ENCODE measurements at regions not wholly inside any gene's neighbourhood (a gene's known extent, or its start where the extent isn't known, plus 50 kb on each side); places are given as distances from the start of the nearest gene placed in this dataset.
"Not testable (repeated sequence)": the region's sequence is repeated elsewhere in the genome, so short reads cannot be mapped to it uniquely, and the experiment has no call there.

DNA sequence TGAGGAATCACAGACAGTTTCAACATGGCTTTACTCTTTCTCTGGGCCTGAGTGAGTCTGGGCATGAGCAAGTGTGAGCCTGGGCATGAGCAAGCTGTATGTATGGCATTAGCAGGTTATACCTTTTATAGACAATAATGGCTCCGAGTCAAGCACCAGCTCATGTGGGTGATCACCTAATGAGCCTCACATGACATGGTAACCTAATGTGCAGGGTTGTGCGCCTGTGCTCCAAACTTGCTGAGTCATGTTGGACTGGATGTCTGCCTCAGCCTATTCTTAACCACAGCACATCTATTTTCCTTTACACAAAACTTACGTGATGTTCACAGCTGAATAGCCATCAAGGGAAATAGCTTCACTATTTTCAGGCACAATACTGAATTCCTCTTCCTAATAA is 236.2 kb upstream of the NRIP1 start:
- Mint-ChIP-seq H3K27me3 (peaks cover 3% of the 10 kb centered on the region), H3K27ac (no peak overlapping the region), H3K36me3 (ENCODE audit: low read depth) (no peaks in the 10 kb centered on the region), H3K9me3 (peaks cover 5% of the 10 kb centered on the region), H3K4me3 (no peak overlapping the region), H3K4me1 (no peaks in the 10 kb centered on the region)
- no peak for ATAC-seq (replicated peaks)

DNA sequence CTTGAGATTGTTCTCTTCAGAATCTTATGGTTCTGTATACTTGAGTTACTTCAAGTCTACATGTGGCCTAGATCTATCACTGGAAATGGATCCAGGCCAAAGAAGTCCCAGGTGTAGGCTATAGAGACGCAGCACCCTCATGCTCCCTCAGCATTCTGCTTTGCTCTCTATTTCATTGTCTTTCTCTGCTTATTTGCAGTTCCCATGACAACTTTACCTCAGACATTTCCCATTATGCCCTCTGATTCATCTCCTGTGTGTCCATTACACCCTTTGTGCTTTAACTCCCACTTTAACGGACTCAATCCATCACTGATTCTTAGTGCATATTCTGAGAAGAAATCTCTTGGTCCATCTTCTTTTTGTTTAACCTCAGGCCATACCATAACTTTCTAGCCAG is 236.9 kb upstream of the NRIP1 start:
- no peak overlapping the region for H3K27ac Mint-ChIP-seq
- no peaks in the 10 kb centered on the region for H3K36me3 Mint-ChIP-seq (ENCODE audit: low read depth)
- H3K4me3 Mint-ChIP-seq = no peak overlapping the region
- ATAC-seq (replicated peaks) = no peak
- H3K9me3 Mint-ChIP-seq = peaks cover 5% of the 10 kb centered on the region
- no peaks in the 10 kb centered on the region for H3K4me1 Mint-ChIP-seq
- peaks cover 3% of the 10 kb centered on the region for H3K27me3 Mint-ChIP-seq

DNA sequence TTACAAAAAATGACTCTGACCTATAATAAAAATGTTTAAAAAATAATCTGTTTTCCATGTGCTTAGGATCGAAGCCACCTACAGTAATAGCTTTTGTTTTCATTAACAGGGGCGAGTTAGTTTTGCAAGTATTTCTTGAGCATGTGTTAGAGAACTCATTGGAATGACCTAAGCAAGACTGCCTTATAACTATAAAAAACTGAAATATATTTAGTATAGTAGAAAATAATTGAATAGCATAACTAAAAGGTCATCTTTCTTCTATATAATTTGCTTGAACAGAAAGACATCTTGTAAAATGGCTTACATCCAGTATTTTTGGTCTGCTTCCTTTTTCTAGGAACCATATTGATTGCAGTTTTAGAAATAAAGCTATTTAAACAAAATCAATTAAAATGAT is 241.5 kb upstream of the NRIP1 start:
- peaks cover 4% of the 10 kb centered on the region for H3K9me3 Mint-ChIP-seq
- no peak overlapping the region for H3K27ac Mint-ChIP-seq
- peaks cover 3% of the 10 kb centered on the region for H3K27me3 Mint-ChIP-seq
- H3K4me3 Mint-ChIP-seq = no peak overlapping the region
- no peaks in the 10 kb centered on the region for H3K4me1 Mint-ChIP-seq
- ATAC-seq (replicated peaks) = no peak
- no peaks in the 10 kb centered on the region for H3K36me3 Mint-ChIP-seq (ENCODE audit: low read depth)

DNA sequence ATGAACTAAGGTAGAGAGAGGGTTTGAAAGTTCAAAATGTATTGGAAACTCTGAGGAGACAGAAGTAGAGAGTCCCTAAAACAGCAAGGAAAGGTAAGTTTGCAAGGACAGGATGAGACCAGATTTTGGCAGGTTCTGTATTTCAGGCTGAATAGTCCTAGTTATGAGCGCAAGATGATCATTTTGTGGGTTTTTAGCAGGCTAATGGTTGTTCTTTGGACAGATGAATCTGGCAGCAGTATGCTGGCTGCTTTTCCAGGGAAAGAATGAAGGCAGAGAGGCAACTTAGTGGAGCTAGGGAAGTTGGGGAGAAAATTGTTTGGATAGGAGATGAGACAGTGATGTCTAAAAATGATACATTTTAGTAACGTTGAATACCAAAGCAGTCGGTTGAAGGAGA is 243.5 kb upstream of the NRIP1 start:
- Mint-ChIP-seq H3K27me3 (peaks cover 3% of the 10 kb centered on the region), H3K36me3 (ENCODE audit: low read depth) (no peaks in the 10 kb centered on the region), H3K27ac (no peak overlapping the region), H3K4me1 (no peaks in the 10 kb centered on the region), H3K9me3 (no peaks in the 10 kb centered on the region), H3K4me3 (no peak overlapping the region)
- ATAC-seq (replicated peaks) = no peak

DNA sequence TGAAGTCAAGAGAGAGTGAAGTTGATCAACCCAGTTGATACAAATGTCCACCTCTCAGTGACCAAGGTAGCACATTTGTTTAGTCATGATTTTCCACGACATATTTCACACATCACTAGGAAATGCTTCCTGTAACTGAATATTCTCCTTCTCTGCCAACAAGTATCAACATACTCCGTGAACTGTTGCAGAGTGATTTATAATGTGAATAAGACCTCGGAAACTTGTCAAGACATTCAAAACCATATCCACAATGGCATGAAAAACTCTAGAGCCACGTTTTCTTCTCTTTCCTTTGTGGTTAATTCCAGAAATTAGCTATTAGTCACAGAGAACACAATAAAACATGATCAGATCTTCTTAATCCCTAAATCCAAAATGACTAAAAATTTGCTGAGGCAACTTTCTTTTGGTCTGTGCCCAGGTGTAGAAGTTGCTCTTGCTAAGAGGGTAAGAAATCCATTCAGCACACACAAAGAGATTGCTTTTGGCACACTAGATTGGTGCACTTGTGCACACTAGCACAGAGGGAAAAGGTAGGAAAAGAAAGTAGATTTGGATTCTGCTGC is 244.3 kb upstream of the NRIP1 start:
- Mint-ChIP-seq H3K36me3 (ENCODE audit: low read depth) (no peaks in the 10 kb centered on the region), H3K4me1 (no peaks in the 10 kb centered on the region), H3K4me3 (no peak overlapping the region), H3K27me3 (peaks cover 3% of the 10 kb centered on the region), H3K9me3 (no peaks in the 10 kb centered on the region), H3K27ac (no peak overlapping the region)
- no peak for ATAC-seq (replicated peaks)

DNA sequence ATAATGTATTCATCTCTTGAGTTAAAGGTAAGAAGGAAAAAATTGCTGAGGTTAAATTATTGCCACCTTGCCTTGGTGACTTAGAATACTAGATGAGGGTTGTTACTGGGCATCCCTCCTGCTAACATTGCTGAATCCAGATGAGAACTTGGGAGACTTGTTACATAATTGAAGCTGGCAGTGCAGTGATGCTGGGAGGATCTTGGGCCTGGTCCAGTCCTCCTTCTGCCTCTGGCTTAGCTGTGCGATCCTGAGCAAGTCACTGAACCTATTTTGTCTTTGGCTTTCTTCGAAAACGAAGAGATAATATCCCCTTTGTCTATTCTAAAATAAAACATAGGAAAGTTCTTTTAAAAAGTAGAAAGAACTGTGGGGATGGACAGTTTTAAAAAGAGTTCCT is 244.9 kb upstream of the NRIP1 start:
- no peak overlapping the region for H3K27ac Mint-ChIP-seq
- ATAC-seq (replicated peaks) = no peak
- no peaks in the 10 kb centered on the region for H3K9me3 Mint-ChIP-seq
- peaks cover 3% of the 10 kb centered on the region for H3K27me3 Mint-ChIP-seq
- H3K4me3 Mint-ChIP-seq = no peak overlapping the region
- H3K36me3 Mint-ChIP-seq (ENCODE audit: low read depth) = no peaks in the 10 kb centered on the region
- H3K4me1 Mint-ChIP-seq = no peaks in the 10 kb centered on the region

DNA sequence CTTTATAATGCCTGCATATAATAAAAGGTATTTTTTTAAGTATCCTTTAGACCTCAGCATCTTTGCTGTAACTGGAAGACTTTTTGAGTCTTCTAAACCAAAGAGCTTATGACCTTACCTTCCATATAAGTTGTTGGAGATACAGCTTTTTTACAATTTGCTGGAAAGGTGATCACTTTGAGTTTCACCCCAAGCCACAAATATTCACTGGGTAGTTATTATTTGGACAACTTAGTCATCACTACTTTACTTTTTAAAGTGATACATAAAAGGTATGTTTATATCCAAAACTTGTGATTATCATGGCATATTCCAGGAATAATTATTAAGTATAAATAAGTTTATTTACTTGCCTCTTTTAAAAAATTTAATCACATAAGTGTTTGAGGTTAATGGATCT is 246.7 kb upstream of the NRIP1 start:
- ATAC-seq (replicated peaks) = no peak
- Mint-ChIP-seq H3K27me3 (no peaks in the 10 kb centered on the region), H3K9me3 (no peaks in the 10 kb centered on the region), H3K36me3 (ENCODE audit: low read depth) (no peaks in the 10 kb centered on the region), H3K4me1 (no peaks in the 10 kb centered on the region), H3K27ac (no peak overlapping the region), H3K4me3 (no peak overlapping the region)

DNA sequence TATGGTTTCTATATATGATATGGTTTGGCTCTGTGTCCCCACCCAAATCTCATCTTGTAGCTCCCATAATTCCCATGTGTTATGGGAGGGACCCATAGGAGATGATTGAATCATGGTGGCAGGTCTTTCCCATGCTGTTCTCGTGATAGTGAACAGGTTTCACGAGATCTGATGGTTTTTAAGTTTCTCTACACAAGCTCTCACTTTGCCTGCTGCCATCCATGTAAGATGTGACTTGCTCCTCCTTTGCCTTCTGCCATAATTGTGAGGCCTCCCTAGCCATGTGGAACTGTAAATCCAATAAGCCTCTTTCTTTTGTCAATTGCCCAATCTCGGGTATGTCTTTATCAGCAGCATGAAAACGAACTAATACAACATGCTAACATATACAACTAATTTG is 252.2 kb upstream of the NRIP1 start:
- ATAC-seq (replicated peaks); H3K36me3 Mint-ChIP-seq (ENCODE audit: low read depth); H3K9me3 Mint-ChIP-seq; H3K4me1 Mint-ChIP-seq; H3K4me3 Mint-ChIP-seq; H3K27ac Mint-ChIP-seq: not testable (repeated sequence)
- peaks cover 14% of the 10 kb centered on the region for H3K27me3 Mint-ChIP-seq

DNA sequence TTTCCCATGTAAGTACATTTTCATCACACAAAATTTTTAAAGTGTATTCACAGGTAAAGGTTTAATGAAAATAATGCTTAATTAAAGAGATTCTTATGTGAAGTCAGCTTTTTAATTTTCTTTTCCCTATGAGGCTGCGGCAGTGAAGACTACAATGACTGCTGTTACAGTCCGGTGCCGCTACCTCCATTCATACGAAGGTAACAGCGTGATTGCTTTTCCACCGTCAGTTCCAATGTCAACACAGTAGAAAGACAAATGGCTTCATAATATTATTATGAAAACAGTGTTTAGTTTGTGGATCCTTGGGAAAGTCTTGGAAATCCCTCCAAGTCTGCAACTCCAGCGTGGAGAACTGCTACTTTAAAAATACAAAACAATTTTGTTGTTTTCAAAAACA is 254.9 kb upstream of the NRIP1 start:
- Mint-ChIP-seq H3K4me3 (no peak overlapping the region), H3K9me3 (peaks cover 4% of the 10 kb centered on the region), H3K27me3 (peaks cover 18% of the 10 kb centered on the region), H3K4me1 (no peaks in the 10 kb centered on the region), H3K27ac (no peak overlapping the region), H3K36me3 (ENCODE audit: low read depth) (no peaks in the 10 kb centered on the region)
- ATAC-seq (replicated peaks) = no peak

DNA sequence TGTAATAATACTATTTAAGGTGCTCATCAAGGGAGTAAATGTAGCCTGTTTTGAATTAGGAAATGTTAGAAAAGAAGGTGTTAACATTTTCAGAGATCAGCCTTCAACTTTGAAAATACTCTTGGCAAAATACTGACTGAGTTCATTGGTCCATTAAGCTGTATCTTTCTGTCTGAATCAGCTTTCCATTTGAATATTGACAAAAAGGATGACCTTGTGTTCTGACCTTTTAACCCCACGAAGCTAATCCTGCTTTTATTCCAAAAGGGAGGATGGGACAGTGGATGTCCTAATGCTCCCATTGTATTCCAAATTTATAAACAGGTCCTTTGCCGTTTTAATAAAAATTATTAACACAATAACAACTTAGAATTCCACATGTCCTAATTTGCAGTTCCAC is 259.7 kb upstream of the NRIP1 start:
- Mint-ChIP-seq H3K4me3 (no peak overlapping the region), H3K27ac (no peak overlapping the region), H3K36me3 (ENCODE audit: low read depth) (no peaks in the 10 kb centered on the region), H3K9me3 (no peaks in the 10 kb centered on the region), H3K4me1 (no peaks in the 10 kb centered on the region), H3K27me3 (peaks cover 15% of the 10 kb centered on the region)
- no peak for ATAC-seq (replicated peaks)

DNA sequence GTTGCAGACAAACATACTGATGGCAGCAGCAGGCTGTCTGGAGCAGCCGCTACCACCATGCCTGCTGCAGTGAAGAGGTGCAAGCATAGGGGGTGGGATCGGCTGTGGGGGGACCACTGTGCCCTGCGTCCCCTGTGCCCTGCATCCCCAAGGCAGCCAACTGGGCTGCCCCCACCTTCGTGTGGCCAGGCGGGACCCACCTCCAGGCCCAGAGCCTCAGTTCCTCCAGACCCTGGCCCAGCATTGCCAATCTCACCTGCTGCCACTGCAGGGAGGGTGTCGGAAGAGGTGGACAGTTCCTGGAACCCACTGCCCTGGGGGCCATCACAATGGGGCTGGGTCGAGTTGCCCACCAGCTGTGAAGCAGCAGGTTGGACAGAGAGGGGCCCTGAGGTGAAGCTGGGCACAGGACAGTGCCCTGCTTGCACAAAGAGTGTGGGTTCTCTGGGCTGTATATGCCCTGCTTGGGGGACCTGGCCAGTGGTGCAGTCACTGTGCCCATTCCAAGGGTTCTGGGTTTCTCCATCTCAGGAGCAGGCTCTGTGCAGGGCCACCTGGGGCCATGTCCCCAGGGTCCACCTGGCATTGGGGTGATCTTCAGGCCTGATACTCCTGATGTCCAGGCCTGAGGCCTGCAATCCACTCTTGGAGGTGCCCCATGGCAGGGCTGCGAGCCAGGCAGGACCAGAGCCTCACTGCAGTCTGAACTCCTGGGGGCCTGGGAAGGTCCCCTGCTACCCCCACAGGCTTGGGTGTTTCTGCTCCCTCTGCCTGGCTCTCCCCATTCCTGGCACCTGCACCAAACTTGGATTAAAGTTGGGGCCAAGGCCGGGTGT is 261.4 kb upstream of the NRIP1 start:
- ATAC-seq (replicated peaks) = no peak
- Mint-ChIP-seq H3K4me1 (no peaks in the 10 kb centered on the region), H3K9me3 (no peaks in the 10 kb centered on the region), H3K27me3 (peaks cover 10% of the 10 kb centered on the region), H3K36me3 (ENCODE audit: low read depth) (no peaks in the 10 kb centered on the region), H3K27ac (no peak overlapping the region), H3K4me3 (no peak overlapping the region)

DNA sequence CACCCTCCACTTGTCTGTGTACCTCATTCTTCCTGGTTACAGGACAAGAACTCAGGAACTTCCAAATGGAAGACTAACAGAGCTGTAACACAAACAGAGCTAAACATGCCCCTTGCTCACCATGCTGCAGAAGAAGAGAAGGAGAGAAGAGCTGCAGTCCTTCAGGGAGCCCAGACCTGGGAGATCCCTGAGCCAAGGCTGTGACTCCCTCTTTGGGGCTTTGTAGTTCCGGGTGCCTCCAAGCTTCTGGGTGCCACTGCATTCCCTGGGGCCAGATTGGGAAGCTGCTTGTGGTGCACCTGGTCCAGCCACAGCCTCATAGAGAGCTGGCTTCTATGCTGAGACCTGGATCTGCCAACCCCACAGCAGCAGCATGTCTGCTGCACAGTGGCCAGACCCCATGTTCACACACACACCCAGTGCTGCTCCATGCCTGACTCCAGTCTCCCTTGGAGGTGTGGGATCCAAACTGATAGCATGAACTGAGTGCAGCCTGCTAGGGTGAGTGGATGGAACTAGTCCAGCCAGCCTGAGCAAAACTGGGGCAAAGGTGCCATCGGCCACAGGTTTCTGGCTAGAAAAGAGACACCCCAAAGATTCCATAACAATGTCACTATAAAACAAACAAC is 263.0 kb upstream of the NRIP1 start:
- Mint-ChIP-seq H3K4me3 (no peak overlapping the region), H3K36me3 (ENCODE audit: low read depth) (no peaks in the 10 kb centered on the region), H3K27me3 (peaks cover 4% of the 10 kb centered on the region), H3K9me3 (no peaks in the 10 kb centered on the region), H3K4me1 (no peaks in the 10 kb centered on the region), H3K27ac (no peak overlapping the region)
- no peak for ATAC-seq (replicated peaks)

DNA sequence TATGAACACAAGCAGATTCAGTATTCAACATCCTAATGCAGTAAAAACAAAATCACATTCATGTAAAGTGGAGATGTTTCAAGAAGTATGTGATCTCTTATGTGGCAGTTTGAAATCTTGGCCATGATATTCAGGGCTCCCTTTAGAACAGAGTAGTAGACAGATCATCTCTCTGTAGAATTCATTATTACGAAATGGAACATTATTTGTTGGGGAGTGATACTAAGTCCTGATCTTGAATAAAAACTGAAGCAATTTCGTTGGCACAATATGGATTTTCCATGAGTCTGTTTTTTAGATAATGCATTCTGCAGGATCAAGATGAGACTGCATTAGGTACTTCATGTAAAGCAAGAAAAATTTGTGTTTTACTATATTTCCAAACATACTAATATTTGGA is 264.4 kb upstream of the NRIP1 start:
- Mint-ChIP-seq H3K27me3 (peaks cover 3% of the 10 kb centered on the region), H3K9me3 (no peaks in the 10 kb centered on the region), H3K27ac (no peak overlapping the region), H3K36me3 (ENCODE audit: low read depth) (no peaks in the 10 kb centered on the region), H3K4me1 (no peaks in the 10 kb centered on the region), H3K4me3 (no peak overlapping the region)
- ATAC-seq (replicated peaks) = no peak

DNA sequence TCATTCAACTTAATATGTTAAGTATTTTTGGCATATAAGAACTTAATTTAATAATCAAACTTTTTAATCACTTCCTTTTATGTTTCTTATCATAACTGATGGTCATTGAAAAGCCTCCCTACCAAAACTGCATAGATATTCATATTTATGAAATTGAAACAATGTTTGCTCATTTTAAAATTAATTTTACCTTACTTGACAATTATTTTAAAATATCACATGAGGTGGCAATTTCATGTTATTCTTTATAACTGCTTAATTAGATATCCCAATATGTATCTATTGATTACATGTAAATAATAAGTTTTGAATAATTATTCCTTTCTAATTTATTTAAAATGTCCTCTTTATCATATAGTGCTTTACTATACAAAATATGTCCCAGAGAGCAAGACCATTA is 266.1 kb upstream of the NRIP1 start:
- Mint-ChIP-seq H3K27ac (no peak overlapping the region), H3K9me3 (no peaks in the 10 kb centered on the region), H3K4me1 (no peaks in the 10 kb centered on the region), H3K4me3 (no peak overlapping the region), H3K36me3 (ENCODE audit: low read depth) (no peaks in the 10 kb centered on the region), H3K27me3 (peaks cover 3% of the 10 kb centered on the region)
- no peak for ATAC-seq (replicated peaks)

DNA sequence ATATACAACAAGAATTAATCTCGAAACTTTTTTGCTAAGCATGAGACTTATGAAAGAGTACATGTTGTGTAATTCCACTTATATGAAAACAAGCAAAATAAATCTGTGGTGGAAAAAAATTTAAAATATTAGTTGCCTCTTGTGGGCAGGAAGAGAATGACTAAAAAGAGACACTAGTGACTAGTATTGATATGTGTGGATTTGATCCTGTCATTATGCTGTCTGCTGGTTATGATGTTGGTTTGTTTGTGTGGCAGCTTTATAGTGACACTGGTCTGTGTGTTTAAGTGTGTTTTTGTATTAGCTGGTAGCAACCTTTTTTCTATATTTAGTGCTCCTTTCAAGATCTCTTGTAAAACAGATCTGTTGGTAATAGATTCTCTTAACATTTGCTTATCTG is 267.8 kb upstream of the NRIP1 start:
- H3K4me1 Mint-ChIP-seq = no peaks in the 10 kb centered on the region
- no peaks in the 10 kb centered on the region for H3K9me3 Mint-ChIP-seq
- H3K36me3 Mint-ChIP-seq (ENCODE audit: low read depth) = no peaks in the 10 kb centered on the region
- H3K27ac Mint-ChIP-seq = no peak overlapping the region
- no peak overlapping the region for H3K4me3 Mint-ChIP-seq
- no peak for ATAC-seq (replicated peaks)
- peaks cover 3% of the 10 kb centered on the region for H3K27me3 Mint-ChIP-seq
